Pancreas (tissue), 10 donors: ENCODE measurements at regions not wholly inside any gene's neighbourhood (a gene's known extent, or its start where the extent isn't known, plus 50 kb on each side); places are given as distances from the start of the nearest gene placed in this dataset.
A peak's percentile ranks its signal among the peaks of the same experiment; 100 is the strongest.
"Not testable (repeated sequence)": the region's sequence is repeated elsewhere in the genome, so short reads cannot be mapped to it uniquely, and the experiment has no call there.

Experiments
- ATAC-seq, 4 donors: fragments of 200-7000 bp; cut with Tn5 transposase; one replicate each; pipeline versions ENCODE4 v1.8.0 to v1.9.1; 2020; ENCODE audit warnings: mild to moderate bottlenecking in 4 of 4, moderate library complexity in 4 of 4
- DNase-seq, 6 donors: peaks; one replicate each; pipeline ENCODE4 v3.0.0-alpha.2; 2020
- FAIRE-seq: peaks from 2 replicates; lab custom pipeline; 2012; peaks lifted over from hg19 to GRCh38; lab: Jason Lieb, UNC
- H3K27ac ChIP-seq, 4 donors: fragments of 200-600 bp; sonication (generic); 1 replicate in 3 of 4; 2 replicates in 1 of 4; pipeline versions ENCODE4 v1.5.0 to v1.8.0; 2020
- H3K27me3 ChIP-seq, 4 donors: fragments of 200-600 bp; one replicate each; pipeline ENCODE4 v1.8.0; 2021
- H3K36me3 ChIP-seq, 3 donors: fragments of 200-600 bp; sonication (generic) in 1 of 3; one replicate each; pipeline versions ENCODE4 v1.5.0 to v1.8.0; 2020 to 2021
- H3K4me1 ChIP-seq, 3 donors: fragments of 200-600 bp; one replicate each; pipeline ENCODE4 v1.8.0; 2021
- H3K4me3 ChIP-seq, 4 donors: fragments of 200-600 bp; sonication (generic) in 2 of 4; one replicate each; pipeline versions ENCODE4 v1.5.0 to v1.8.0; 2020 to 2021
- H3K9me3 ChIP-seq, 4 donors: fragments of 200-600 bp; one replicate each; pipeline ENCODE4 v1.8.0; 2021
- WGBS, 2 donors: extraction: QIAGEN DNeasy Blood & Tissue Kit; methylation state at CpG; one replicate each; pipeline ENCODE4 v1.1.7; 2013; 5-methylcytosine and 5-hydroxymethylcytosine counted together
- intact Hi-C, 3 donors: fragments of 100-400 bp; cut with DNase I; formaldehyde crosslinking; loops; one replicate each; pipeline versions ENCODE4 v1.11.1 to v1.14.2; 2022
- donor health status: healthy with polysubstance abuse.
- donor health status: DM: no; HTN: no; CAD: no; lungs with moderate emphysema.
- donor health status: DM: no; HTN: no; CAD: no.
- donor health status: control.
- donor health status: control.
- donor health status: Bipolar disorder and iron deficiency.
- donor health status: DM: yes; HTN: yes; CAD: no.
- donor health status: DM: no; HTN: no; CAD: no.
- donor health status: DM: no; HTN: no; CAD: no.
- donor health status: DM: yes; HTN: yes; CAD: no.

DNA sequence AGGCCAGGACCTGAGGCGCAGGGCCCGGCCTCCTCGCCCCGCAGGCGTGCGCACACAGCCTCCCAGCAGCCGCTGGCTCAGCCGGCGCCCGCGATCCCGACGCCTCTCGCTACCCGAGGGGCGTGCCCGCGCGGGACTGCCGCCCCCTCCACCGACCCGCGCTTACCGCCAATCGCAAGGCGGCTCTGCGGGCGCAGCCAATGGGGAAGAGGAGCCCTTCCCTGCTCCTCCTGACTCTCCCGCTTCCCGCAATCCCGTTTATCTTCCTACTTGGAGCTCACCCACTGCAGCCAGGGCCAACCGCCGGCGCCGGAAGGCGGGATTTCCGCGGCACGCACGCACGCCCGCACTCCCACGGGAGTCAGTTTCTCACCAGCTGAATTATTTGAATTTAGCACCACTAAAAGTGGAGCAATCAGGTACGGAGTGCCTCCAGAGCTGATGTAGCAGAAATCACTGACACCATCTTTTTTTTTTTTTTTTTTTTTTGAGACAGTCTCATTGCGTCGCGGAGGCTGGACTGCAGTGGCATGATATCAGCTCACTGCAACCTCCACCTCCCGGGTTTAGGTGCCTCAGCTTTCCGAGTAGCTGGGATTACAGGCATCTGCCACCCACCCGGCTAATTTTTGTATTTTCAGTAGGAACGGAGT, 64.9 kb upstream of the TP53TG3C start:
- intact Hi-C loops, H3K4me1 ChIP-seq, H3K9me3 ChIP-seq, DNase-seq, H3K27ac ChIP-seq, H3K4me3 ChIP-seq, H3K27me3 ChIP-seq, H3K36me3 ChIP-seq, FAIRE-seq: not testable (repeated sequence)
- WGBS, 2 donors = no CpG with 5 or more reads among the region's 51 CpGs
- peak in 2 of 4 donors; percentile 38 to 89 for ATAC-seq
